Thyroid gland (tissue), 4 donors: ENCODE measurements at regions not wholly inside any gene's neighbourhood (a gene's known extent, or its start where the extent isn't known, plus 50 kb on each side); places are given as distances from the start of the nearest gene placed in this dataset.

Source experiments
- POLR2A ChIP-seq, 2 donors: fragments of 450-650 bp; IDR thresholded peaks; one replicate each; pipeline ENCODE4 v1.6.1; 2017; ENCODE audit warnings: antibody characterized with exemption in 2 of 2, mild to moderate bottlenecking in 2 of 2, moderate library complexity in 1 of 2
- TF ChIP-seq, protein P1 (sequence below), 6 experiments: fragments of 200-600 bp in 3 of 6; fragments of 450-650 bp in 3 of 6; sonication (generic) in 3 of 6; IDR thresholded peaks; one replicate each; pipeline ENCODE4 v1.5.1; 2016 to 2019; ENCODE audit warnings: antibody characterized with exemption in 6 of 6, mild to moderate bottlenecking in 2 of 6, inconsistent platforms in 1 of 6, moderate library complexity in 1 of 6

DNA sequence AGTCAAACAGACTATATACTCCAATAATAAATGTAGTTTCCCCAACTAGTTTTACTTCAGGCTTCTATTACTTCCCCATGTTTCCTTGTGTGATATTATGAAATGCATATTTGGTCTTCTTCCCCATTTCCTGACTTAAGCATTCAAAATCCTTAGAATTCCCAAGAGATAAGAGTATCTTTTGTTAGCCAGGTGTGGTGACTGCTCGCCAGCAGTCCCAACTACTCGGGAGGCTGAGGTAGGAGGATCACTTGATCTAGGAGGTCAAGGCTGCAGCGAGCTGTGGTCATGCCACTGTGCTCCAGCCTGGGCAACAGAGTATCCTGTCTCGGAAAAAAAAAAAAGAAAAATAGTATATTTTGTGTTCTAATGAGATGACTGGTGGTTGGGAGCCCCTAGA lies 72.7 kb upstream of the UBE2E2 start:
- no peak for TF ChIP-seq POLR2A (IDR thresholded peaks at IDR 0.05)
- TF ChIP-seq, protein P1, sequence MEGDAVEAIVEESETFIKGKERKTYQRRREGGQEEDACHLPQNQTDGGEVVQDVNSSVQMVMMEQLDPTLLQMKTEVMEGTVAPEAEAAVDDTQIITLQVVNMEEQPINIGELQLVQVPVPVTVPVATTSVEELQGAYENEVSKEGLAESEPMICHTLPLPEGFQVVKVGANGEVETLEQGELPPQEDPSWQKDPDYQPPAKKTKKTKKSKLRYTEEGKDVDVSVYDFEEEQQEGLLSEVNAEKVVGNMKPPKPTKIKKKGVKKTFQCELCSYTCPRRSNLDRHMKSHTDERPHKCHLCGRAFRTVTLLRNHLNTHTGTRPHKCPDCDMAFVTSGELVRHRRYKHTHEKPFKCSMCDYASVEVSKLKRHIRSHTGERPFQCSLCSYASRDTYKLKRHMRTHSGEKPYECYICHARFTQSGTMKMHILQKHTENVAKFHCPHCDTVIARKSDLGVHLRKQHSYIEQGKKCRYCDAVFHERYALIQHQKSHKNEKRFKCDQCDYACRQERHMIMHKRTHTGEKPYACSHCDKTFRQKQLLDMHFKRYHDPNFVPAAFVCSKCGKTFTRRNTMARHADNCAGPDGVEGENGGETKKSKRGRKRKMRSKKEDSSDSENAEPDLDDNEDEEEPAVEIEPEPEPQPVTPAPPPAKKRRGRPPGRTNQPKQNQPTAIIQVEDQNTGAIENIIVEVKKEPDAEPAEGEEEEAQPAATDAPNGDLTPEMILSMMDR (IDR thresholded peaks at IDR 0.05), result no peak
